ENCODE measurements at regions not wholly inside any gene's neighbourhood (a gene's known extent, or its start where the extent isn't known, plus 50 kb on each side); places are given as distances from the start of the nearest gene placed in this dataset.

GRCh38 chr1:87785386-87785785 lies 456.7 kb downstream of the LMO4 start:
- no peak for TF ChIP-seq CTCF (IDR thresholded peaks at IDR 0.05)
- no peak for TF ChIP-seq POLR2A (IDR thresholded peaks at IDR 0.05)
